Activated CD8-positive, alpha-beta memory T cell treated with anti-CD3 and anti-CD28 coated beads for 4 hours (primary cell): ENCODE measurements at regions not wholly inside any gene's neighbourhood (a gene's known extent, or its start where the extent isn't known, plus 50 kb on each side); places are given as distances from the start of the nearest gene placed in this dataset.

ENCODE experiments used
- DNase-seq, 2 donors: peaks; one replicate each; pipeline ENCODE4 v3.0.0-alpha.2; 2020; ENCODE audit warnings: low read depth in 2 of 2

DNA sequence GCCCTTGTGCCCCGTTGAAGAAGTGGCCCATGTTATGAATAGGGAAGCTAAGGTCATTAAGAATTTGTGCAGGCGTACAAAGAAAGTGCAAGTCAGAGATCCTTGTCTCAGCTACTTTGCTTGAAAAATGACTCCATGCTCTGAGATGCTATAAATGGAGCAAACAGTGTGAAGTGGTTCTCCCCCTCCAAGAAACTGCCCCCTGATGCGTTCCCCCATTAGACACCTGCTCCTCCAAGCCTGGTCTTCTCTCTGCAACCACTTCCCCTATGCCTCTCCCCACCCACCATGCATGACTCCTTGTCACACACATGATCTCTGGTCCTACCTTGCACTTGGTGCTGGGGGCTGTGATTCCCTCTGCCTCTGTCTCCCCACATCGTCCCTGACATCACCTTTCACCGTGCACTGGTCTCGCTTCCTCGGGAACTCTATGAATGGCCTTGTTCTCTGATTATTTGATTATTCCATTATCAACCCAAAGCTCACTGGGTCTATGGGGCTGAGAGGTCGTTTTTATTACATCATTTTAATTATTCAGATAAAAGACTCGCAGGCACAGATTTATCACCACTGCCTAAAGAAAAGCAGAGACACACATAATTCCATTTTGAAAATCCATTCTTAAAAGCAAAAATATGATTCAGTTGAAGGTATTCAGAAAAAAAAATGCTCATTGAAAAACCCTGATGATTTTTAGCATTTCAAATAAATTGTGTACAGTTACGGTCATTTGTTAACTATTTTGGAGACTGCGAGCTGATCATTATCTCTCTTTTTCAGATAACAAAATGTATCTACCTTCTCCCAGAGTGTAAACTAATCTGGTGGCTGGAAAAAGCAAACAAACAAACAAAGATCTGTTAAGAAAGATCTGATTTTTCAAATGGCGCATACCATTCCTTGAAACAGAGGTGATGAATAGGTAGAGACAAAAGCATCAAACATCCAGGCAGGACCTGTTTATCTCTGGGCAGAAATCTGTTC lies 294.9 kb downstream of the SOX11 start:
- no peak for DNase-seq

DNA sequence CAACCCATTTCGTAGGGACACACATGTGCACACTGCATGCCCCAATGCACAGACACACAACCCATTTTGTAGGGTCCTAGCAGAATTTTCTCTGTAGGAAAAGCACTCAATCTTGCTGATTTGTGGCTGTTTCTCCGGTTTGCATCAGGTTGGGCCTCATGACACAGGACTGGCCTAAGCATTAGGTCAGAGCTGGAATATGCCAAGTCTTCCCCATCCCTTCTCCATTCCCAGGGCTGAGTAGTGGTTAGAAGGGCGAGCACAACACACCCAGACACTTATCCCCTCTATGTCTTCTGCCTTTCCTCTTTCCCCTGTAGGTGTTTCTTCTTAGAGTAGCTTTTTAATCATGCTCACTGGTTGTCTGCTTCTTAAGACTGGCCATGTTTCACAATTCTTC lies 295.9 kb downstream of the SOX11 start:
- no peak for DNase-seq

DNA sequence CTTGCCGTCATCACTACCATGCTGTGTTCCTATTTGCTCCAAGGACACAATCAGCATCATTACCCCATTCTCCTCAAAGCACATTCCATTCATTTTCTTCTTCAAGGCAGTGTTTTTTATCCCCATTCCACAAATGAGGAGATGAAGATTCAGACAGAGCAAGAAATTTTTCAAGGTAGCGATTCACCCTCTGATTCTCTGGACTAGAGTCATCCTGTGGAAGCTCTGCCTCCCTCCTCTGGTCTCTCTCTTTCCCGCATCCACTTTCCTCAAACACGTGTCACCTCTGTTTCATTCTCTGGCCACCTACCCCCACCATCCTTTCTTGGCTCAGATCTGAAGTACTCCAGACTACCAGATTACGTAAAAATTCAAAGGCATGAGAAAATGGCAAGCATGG lies 297.9 kb downstream of the SOX11 start:
- DNase-seq, result no peak

DNA sequence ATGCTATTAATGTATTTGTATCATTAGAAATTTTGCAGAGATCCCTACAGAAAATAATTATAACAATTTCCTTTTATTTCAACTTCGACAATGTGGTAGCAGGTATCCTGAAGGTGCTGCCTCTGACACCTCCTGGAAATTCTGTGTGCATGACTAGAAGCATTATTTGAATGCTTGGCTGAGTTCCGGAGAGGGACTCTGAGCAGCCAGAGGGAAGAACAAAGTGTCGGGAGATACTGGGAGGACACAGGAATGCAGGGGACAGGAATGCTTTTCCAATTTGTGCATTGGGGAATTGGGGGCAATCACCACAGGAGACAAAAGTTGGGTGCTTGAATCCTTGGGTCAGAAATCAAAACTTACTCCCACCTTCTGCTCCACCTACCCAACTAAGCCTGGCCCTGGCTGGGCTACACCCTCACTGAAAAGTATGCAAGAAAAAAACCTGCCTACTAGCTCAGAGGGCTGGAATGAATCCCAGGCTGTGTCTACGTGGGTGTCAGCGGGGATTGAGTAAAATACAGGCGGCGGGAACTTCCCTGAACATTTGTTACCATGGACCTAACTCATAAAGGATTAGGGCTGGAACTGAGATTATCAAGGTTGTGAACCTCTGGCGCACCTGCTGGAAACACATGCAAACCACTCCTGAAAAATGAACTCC lies 299.3 kb downstream of the SOX11 start:
- DNase-seq, result no peak

DNA sequence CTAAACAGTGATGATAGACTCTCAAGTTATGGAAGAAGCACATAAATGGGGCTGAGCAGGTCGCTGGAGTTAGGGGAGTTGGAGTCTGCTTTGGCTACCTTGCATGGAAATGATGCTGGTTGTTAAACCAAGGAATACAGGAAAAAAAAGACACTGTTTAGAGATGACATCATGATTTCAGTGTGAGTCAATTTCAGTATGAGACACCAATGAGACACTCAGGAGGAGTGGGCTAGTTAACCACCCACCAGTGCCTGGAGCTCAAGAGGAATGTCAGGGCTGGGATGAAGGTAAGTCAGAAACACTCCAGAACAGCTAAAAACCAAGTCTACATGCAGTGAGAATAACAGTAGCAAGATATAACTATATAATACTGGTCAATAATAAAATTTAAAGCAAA lies 303.6 kb downstream of the SOX11 start:
- DNase-seq, result no peak

DNA sequence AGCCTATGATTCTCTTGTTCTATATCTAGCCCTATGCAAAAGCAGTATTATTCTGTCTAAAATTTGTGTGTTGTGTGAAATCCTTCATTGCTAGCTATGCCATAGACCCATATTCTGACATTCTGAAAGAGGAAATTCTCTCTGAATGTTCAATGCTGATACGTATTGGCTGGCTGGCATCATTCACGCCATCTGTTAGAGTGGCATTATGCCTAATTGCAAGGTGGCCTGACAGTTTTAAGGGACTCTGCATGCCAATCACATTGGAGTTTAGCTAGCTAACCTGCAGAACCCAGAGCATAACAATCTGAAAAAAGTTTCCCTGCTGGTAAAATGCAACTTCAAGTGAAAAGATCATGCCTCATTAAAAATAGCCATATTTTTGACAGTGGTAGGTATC lies 316.0 kb downstream of the SOX11 start:
- DNase-seq, result no peak

DNA sequence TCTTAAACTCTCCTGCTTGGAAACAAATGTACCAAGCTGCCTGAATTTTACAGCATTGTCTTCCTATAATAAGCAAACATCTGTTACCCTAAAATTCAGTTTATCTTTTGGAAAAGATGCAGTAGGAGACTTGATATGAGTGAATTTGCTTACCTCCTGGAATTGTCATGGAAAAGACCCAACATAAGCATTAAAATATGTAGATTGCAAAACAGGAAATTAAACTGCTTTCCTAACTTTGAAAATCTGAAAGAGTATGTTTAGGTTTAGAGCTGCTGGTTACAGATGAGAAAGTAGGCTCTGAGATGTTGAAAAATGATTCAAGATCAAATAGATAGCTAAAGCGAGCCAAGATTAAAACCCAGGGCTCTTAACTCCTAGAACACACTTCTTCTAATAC lies 316.5 kb downstream of the SOX11 start:
- DNase-seq, result no peak

DNA sequence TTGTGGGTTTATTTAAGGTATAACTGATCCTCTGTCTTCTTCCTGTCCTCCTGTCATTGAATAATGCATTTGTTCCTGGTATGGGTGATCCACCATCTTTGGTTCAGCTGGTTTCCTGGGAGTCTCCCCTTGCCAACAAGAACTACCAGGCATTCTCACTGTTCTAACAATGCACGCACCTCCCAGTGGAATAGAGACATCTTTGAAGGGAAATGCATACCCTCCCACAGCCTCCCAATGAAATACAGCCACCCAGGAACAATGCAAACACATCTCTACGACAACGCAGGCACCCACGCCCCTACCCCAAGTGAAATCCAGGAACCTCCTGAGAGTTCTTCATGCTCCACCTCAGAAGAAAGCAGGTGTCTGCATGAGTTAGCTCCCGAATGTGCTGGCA lies 318.0 kb downstream of the SOX11 start:
- DNase-seq, result no peak

DNA sequence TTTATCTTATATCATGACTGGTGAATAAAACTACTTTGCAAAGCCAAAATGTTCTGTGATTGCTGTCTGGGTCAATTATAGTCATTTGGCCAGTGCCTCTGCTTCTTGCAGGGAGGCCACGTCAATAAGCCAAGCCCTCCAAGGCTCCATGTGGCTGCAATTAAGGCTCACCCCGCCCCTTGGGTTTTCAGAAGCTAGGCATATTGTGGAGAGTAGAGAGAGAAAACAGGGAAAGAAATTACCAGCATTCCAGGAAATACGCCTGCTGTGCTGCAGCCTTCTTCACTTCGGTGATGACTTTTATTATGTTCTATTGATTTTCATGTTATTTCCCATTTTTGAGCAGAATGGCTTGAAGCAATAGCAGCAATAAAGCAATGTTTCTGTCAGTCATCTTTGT lies 319.7 kb downstream of the SOX11 start:
- no peak for DNase-seq

DNA sequence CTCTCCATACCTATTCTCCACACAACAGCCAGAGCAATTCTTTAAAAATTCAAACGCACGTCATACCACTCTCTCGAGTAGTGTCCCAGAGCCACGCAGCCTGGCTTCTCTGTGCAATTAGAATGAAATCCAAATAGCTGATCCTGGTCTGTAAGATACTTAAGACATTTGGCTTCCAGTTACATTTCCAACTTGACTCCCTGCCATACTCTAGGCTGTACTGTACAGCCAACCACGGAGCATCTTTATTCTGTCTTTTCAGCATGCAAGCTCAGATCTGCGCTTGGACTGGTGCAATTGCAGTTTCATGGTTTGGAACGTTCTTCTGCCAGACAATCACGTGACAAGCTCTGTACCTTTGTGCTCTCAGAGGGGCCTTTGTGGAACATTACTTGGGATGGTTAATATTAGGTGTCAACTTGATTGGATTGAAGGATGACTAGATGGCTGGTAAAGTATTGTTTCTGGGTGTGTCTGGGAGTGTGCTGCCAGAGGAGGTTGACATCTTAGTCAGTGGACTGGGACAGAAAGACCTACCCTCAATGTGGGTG lies 325.6 kb downstream of the SOX11 start:
- DNase-seq, result no peak

DNA sequence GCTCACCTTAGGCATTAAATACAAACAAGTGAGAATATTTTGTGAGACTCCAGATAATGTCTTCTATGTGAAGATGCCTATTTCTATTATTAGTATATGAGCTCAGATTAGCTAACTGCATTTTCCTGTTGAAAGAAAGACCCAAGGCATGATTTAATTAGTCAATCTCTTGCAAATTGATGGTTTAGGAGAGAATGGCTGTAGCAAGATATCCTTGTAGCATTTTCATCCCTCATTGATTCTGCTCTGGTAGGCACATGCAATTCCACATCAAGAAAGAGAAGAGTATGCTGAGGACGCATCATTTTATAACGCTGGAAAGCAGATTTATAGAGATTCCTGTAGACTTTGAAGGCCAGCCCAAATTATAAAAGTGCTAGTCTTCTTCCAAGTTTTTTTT lies 332.0 kb downstream of the SOX11 start:
- no peak for DNase-seq

DNA sequence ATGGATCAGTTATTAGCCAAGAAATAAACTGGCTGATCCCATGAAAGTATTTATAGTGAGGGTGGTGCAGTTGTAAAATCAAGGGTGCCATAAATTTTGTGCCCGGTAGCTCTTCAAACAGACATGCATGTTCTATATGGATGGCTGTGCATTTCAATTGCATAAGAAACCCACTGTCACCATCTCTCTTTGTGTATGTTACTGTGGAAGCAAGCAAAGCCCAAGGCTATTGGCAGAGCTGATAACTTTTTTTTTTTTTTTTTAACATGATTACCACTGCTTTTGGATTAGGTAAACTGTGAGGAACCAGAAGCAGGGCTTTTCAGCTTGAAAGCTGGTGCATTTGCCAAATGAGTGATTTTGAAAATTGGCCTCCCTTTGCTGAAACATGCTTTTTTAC lies 332.6 kb downstream of the SOX11 start:
- DNase-seq, result no peak

DNA sequence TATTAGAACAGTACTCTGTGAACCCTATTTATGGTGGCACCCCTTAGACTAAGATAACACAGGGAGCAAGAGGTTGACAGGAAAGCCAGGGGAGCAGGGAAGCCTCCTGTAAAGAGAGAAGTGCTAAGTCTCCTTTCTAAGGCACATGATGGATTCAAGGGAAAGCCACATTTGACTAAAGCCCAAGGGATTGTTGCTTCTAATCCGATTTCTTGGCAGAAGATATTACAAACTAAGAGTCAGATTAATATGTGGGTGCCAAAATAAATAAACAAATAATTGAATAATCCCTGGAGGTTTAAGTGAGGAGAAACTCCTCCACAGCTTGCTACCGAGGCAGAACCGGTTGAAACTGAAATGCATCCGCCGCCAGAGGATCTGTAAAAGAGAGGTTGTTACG lies 333.2 kb downstream of the SOX11 start:
- no peak for DNase-seq

DNA sequence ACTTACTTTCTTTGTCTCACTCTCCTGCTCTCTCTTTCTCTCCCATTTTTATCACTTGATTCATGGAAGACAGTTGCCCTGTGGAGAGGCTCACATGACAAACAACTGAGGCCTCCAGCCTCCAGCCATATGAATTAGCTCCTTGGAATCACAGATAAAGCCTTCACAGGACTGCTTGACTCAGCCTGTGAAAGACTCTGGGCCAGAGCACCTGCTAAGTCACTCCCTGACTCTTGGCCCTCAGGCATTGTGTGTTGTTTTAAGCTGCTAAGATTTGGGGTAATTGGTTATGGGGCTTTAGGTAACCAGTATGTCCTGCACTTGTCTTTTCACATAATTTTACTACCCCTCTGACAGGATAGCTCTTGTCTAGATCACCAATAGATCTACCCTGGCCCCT lies 334.9 kb downstream of the SOX11 start:
- DNase-seq, result no peak

DNA sequence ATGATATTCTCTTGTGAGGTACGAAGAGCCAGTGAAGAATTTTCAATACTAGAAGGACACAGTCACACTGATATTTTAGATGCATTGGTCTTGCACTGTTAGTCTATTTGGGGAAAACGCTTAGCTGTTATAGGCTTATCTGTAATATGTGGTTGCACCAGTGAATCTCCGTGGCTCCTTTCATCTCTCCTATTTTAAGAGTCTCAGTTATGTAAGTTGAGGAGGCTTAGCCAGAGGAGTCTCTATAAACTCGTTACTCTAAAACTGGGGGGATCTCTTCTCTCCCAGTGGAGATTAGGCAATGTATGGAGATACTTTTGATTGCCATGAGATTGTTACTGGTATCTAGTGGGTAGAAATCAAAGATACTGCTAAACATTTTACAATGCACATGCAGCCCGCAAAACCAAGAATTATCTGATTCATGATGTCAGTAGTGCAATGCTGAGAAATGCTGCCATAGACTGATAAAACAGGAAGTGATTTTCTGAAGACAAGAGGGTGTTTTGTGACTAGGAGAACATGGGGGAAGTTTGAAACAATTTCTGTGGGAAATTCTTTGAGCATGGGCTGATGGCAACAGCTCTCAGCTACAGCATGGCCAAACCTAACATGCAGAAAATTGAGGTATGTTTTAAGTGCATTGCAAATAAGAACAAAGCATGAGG lies 339.1 kb downstream of the SOX11 start:
- no peak for DNase-seq

DNA sequence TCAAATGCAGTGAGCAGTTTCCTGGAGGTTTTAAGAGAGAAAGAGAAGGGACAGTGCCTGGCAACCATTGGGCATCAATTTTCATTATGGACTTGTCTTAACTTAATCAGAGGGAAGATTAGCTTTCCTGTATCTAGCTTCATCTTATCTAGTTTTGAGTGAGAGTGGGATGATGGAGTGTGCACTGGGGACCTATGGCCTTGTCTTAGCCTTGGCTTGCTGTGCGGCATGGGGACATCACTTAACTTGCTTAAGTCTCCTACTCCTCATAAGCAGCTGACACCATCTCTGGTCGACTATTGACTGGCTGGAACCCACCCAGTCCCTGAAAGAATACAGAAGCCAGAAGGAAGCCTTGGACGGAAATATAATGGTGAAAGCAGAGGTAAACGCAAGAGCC lies 344.0 kb downstream of the SOX11 start:
- DNase-seq, result no peak

DNA sequence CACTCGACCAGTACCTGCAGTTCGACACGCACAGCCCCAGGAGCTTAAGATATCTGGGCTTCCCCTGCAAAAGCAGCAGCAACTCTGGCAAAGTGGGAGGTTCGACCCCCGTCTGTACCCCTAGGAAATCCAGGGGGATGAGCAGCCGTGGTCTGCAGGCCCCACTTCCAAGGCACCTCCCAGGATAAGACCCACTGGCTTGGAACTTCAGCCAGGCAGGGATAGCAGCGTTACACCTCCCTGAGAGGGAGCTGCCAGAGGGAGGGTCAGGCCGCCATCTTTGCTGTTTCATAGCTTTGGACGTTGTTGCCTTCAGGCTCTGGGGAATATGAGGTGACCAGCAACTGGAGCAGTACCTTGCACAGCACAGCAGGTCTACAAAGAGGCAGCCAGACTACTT lies 351.1 kb downstream of the SOX11 start:
- no peak for DNase-seq

DNA sequence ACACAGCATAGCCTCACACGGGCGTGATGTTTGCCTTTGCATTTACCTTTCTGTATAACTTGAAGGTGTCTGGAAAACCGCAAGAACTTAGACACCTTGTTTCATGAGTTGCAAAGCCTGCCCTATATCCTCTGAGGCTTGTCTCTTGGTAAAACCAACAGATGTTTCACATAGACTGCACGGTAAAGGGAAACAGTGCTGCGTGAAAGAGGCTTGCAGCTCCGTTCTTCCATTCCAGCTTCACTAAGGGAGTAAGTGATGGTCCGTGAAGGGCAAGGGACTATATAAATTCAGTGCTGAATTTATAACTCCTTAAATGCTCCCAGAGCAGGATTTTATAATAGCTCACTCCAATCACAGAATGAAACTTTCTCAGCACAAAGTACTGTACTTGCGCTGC lies 360.5 kb downstream of the SOX11 start:
- DNase-seq, result no peak

DNA sequence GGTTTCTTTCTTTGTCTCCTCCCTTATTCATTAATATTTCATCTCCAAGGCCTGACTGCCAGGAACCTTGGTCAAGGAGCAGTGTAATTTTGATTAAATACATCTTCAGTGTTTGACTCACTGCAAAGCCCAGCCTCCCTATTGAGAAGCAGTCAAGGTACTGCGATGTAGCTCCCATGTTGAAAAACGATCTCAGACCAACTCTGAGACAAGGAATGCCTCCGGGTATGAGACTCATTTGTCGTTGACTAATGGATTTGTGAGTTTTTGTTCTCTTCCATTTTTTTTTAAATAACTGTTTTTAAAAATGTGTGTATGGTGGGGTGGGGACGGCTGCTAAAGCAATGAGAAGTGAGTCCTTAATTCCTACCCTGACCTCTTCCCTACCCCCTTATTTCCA lies 361.6 kb downstream of the SOX11 start:
- DNase-seq, result no peak

DNA sequence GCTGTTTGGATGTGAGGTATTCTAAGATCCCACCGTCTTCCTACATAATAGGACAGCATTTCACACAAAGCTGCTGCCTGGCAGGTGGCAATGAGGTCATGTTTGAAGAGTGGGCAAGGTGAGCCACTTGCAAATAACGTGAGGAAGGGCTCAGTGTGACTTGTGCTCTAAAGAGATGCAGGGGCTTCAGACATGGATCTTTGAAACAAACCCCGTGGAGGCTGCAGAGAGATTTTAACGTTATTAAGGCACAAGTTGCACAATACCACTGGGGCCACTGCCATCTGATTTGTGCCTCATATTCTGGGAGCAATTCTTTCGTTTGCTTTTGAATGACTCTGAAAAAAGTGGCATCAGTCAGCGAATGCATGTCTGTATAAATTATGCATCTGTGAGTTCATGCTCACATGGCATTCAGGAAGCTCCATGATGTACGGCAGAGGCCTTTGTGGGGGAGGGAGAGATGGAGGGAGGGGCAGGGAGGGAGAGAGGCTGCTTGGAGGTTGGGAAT lies 362.0 kb downstream of the SOX11 start:
- no peak for DNase-seq

DNA sequence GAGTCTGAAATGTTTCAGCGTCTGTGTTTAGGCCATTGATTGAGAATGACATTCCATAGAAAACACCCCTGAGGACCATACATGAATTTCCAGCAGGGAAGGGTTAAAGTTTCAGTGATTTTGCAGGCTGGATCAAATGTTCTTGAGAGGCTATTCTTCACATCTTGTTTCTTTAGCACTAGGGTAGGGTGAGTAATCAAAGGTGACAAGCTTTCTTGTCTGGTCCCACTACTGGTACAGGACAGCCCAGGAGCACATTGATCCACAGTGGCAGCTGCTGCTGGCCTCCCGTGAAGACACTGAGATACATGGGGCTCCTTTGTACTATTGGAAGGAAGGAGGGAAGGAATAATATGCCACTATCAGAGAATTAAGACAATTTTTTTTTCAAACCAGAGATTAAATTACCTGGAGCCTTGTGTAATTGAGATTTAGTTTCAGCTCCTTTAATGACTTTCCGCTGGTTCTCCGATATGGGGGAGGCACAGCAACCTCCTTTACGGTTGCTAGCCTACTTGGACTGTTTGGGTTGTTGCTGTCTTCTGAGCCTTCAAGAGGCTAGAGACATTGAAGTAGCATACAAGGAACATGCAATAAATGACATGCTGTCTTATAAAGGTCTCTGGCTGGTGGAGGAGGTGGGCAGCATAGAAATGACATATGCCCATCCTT lies 368.9 kb downstream of the SOX11 start:
- DNase-seq, result no peak

DNA sequence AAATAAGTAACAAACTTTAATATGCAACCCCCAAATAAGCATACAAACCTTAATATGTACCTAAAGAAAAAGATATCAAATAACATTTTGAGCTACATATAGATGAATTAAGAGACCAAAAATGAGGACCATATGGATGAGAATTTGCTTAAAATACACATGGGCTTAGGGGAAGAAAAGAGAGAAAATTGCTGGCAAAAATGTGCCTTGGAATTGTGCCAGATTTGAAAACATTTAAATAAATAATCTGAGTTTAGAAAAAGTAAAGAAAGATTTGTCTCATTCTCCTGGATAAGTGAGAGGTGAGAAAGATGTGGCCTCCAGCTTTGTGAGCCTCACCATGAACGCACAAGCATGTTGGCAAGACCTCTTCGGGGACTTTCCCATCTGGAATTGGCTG lies 372.6 kb downstream of the SOX11 start:
- DNase-seq, result no peak
